Uterus (tissue), 3 donors: ENCODE measurements at regions not wholly inside any gene's neighbourhood (a gene's known extent, or its start where the extent isn't known, plus 50 kb on each side); places are given as distances from the start of the nearest gene placed in this dataset.

Experiments
- DNase-seq, 2 donors: peaks; one replicate each; pipeline ENCODE4 v3.0.0-alpha.2; 2019 to 2020
- H3K27ac ChIP-seq, 2 donors: fragments of 200-600 bp; sonication (generic); 1 replicate in 1 of 2; 2 replicates in 1 of 2; pipeline ENCODE4 v1.5.1; 2016 to 2018
- H3K27me3 ChIP-seq, 2 donors: fragments of 200-600 bp; sonication (generic); one replicate each; pipeline ENCODE4 v1.5.1; 2018 to 2019; ENCODE audit warnings: control low read depth in 1 of 2
- H3K36me3 ChIP-seq, 2 donors: fragments of 200-600 bp; sonication (generic); one replicate each; pipeline ENCODE4 v1.5.1; 2019; ENCODE audit warnings: control low read depth in 1 of 2
- H3K4me1 ChIP-seq, 2 donors: fragments of 200-600 bp; sonication (generic); one replicate each; pipeline ENCODE4 v1.5.1; 2018 to 2019; ENCODE audit warnings: control low read depth in 1 of 2
- H3K4me3 ChIP-seq, 2 donors: fragments of 200-600 bp; sonication (generic); 1 replicate in 1 of 2; 2 replicates in 1 of 2; pipeline ENCODE4 v1.5.1; 2018 to 2019; ENCODE audit warnings: mild to moderate bottlenecking in 1 of 2
- H3K9me3 ChIP-seq, 2 donors: fragments of 200-600 bp; sonication (generic); one replicate each; pipeline ENCODE4 v1.5.1; 2019; ENCODE audit warnings: control low read depth in 1 of 2
- CTCF ChIP-seq, 4 experiments: fragments of 200-600 bp in 2 of 4; fragments of 450-650 bp in 2 of 4; sonication (generic) in 2 of 4; IDR thresholded peaks; one replicate each; pipeline ENCODE4 v1.5.1; 2016 to 2019; ENCODE audit warnings: antibody characterized with exemption in 4 of 4, mild to moderate bottlenecking in 2 of 4, moderate library complexity in 1 of 4
- POLR2A ChIP-seq, 2 donors: fragments of 450-650 bp; IDR thresholded peaks; one replicate each; pipeline ENCODE4 v1.6.1; 2016; ENCODE audit warnings: antibody characterized with exemption in 2 of 2, mild to moderate bottlenecking in 1 of 2, moderate library complexity in 1 of 2
- intact Hi-C: fragments of 100-400 bp; cut with DNase I; formaldehyde crosslinking; loops from one replicate; pipeline ENCODE4 v1.15.1; 2023; ENCODE audit warnings: low total_unique reads
- donor health status: DM: yes; HTN: yes; CAD: no.

GRCh38 chr16:51008607-51009006, 142.5 kb downstream of the SALL1 start:
- Histone ChIP-seq H3K9me3 (no peaks in the 10 kb centered on the region), H3K36me3 (no peaks in the 10 kb centered on the region), H3K27me3 (no peaks in the 10 kb centered on the region), H3K27ac (no peak overlapping the region), H3K4me1 (no peaks in the 10 kb centered on the region), H3K4me3 (no peak overlapping the region)
- TF ChIP-seq POLR2A (IDR thresholded peaks at IDR 0.05) (no peak), CTCF (IDR thresholded peaks at IDR 0.05) (no peak)
- intact Hi-C loops: no loop called here
- DNase-seq: no peak

- Histone ChIP-seq H3K4me1 (no peaks in the 10 kb centered on the region), H3K36me3 (no peaks in the 10 kb centered on the region), H3K27ac (no peak overlapping the region), H3K9me3 (no peaks in the 10 kb centered on the region), H3K27me3 (no peaks in the 10 kb centered on the region), H3K4me3 (no peak overlapping the region)
- TF ChIP-seq POLR2A (IDR thresholded peaks at IDR 0.05): no peak
- no peak for TF ChIP-seq CTCF (IDR thresholded peaks at IDR 0.05)
- intact Hi-C loops: no loop called here
- DNase-seq: no peak
These were observed 143.0 kb downstream of the SALL1 start for GRCh38 chr16:51008037-51008436.

GRCh38 chr16:51003850-51004566, 147.1 kb downstream of the SALL1 start:
- intact Hi-C loops: no loop called here

GRCh38 chr16:51002881-51003490, 148.1 kb downstream of the SALL1 start:
- Histone ChIP-seq H3K27me3 (no peaks in the 10 kb centered on the region), H3K9me3 (no peaks in the 10 kb centered on the region)

More at GRCh38 chr16:51003850-51004566, 147.1 kb downstream of the SALL1 start:
- Histone ChIP-seq H3K36me3 (no peaks in the 10 kb centered on the region), H3K4me1 (no peaks in the 10 kb centered on the region), H3K9me3 (no peaks in the 10 kb centered on the region), H3K27ac (no peak overlapping the region), H3K4me3 (no peak overlapping the region), H3K27me3 (no peaks in the 10 kb centered on the region)
- TF ChIP-seq POLR2A (IDR thresholded peaks at IDR 0.05) (no peak), CTCF (IDR thresholded peaks at IDR 0.05) (no peak)
- DNase-seq: no peak

More at GRCh38 chr16:51002881-51003490, 148.1 kb downstream of the SALL1 start:
- no peak overlapping the region for H3K4me3 ChIP-seq
- no peak overlapping the region for H3K27ac ChIP-seq
- no peaks in the 10 kb centered on the region for H3K4me1 ChIP-seq
- TF ChIP-seq POLR2A (IDR thresholded peaks at IDR 0.05): no peak
- TF ChIP-seq CTCF (IDR thresholded peaks at IDR 0.05): no peak
- DNase-seq: no peak
- H3K36me3 ChIP-seq: no peaks in the 10 kb centered on the region
- intact Hi-C loops: no loop called here
